ENCODE measurements at regions not wholly inside any gene's neighbourhood (a gene's known extent, or its start where the extent isn't known, plus 50 kb on each side); places are given as distances from the start of the nearest gene placed in this dataset.
"Not testable (repeated sequence)": the region's sequence is repeated elsewhere in the genome, so short reads cannot be mapped to it uniquely, and the experiment has no call there.

DNA sequence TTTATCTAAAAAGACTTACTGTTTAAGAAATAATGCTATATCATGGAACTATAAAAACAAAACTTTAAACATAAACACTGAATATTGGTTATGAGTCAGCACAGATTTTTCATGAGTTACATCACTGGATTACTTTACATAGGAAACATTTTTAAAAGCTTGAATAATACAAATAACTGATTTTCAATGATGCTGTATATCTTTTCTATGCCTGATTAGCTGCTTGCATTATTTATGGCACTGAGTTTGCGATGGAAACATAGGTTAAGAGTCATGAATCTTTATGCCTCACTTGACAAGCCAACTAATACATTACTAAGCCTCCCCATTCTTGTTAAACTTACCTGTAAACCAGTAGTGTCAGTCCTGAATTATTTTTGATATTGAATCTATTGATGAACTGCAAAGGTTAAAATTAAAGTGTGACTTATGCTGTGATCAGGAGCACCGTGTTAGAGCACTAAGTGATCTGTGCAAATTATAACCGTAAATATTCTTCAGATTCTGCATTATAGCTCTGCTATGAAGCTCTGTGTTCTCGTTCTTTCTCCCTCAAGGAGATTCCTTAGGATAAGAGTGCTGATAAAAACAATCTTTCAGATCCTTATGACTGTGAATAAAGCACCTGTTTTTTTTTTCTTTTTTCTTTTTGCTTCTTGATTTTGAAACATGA, 437.3 kb upstream of the BCHE start:
- DNase-seq (ENCODE audit: low read depth) = peak; percentile 43
- in situ Hi-C loops (cut with HindIII; ENCODE audit: low pct_unique_long_range_greater_than_20kb, low sequenced_read_pairs) = no loop called here

DNA sequence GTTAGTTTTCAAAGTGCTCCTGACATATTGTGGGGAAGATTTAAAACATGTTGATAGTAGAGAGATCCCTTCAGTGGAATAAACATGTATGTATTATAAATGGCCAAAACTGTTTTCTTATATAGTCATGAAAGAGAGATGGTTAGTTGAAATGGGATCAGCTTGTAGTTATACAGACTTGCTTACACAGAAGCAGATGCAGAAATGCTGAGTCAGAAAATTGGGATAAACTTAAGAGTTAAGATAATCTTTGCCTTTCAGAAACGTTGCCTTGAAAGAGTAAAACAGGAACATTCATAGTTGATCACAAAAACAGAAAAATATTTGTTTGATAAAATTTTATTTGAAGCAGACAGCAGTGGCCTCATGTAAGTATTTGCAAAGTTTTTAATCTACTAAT, 433.2 kb upstream of the BCHE start:
- no peak for DNase-seq (ENCODE audit: low read depth)
- in situ Hi-C loops (cut with HindIII; ENCODE audit: low pct_unique_long_range_greater_than_20kb, low sequenced_read_pairs) = no loop called here

DNA sequence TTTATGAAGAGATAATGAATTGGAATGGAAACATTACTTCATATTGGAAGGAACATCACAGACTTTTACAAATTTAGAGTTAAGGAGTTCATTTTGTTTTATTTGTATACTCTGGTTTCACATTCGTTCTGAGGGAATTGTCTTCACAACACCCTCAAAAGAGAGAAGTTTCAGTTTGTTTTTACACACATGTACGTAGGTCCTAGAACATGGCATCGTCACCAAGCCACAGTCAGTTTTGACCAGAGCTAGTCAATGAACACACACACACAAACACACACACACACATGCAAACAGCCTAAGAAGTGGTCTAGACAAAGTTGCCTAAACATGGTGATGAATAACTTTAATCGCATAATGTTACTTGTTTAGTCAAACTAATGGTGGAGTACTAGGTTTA, 427.9 kb upstream of the BCHE start:
- in situ Hi-C loops (cut with HindIII; ENCODE audit: low pct_unique_long_range_greater_than_20kb, low sequenced_read_pairs) = no loop called here
- DNase-seq (ENCODE audit: low read depth) = no peak

DNA sequence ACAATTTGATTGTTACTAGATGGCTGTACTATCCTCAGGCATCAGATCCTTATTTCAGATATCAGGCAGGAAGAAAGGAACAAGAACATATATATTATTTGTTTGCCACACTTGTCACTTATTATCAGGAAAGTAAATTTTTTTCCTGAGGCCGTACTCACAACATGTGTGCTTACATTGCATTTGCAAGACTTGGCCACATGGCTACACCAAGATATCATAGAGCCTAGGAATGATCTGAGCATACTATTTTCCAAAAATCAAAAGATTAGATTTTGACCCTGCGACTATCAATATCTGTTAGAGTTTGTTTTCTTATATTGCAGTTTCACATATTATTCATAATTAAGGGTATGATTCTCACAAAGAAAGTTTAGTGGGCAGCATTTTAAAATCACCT, 426.2 kb upstream of the BCHE start:
- DNase-seq (ENCODE audit: low read depth) = no peak
- in situ Hi-C loops (cut with HindIII; ENCODE audit: low pct_unique_long_range_greater_than_20kb, low sequenced_read_pairs) = no loop called here

DNA sequence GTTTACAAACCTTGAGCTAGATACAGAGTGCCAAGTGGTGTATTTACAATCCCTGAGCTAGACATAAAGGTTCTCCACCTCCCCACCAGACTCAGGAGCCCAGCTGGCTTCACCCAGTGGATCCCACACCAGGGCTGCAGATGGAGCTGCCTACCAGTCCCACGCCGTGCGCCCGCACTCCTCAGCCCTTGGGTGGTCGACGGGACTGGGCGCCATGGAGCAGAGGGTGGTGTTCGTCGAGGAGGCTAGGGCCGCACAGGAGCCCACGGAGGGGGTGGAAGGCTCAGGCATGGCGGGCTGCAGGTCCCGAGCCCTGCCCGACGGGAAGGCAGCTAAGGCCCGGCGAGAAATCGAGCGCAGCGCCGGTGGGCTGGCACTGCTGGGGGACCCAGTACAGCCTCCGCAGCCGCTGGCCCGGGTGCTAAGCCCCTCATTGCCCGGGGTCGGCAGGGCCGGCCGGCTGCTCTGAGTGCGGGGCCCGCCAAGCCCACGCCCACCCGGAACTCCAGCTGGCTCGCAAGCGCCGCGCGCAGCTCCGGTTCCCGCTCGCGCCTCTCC, 421.1 kb upstream of the BCHE start:
- in situ Hi-C loops (cut with HindIII; ENCODE audit: low pct_unique_long_range_greater_than_20kb, low sequenced_read_pairs); DNase-seq (ENCODE audit: low read depth): not testable (repeated sequence)

DNA sequence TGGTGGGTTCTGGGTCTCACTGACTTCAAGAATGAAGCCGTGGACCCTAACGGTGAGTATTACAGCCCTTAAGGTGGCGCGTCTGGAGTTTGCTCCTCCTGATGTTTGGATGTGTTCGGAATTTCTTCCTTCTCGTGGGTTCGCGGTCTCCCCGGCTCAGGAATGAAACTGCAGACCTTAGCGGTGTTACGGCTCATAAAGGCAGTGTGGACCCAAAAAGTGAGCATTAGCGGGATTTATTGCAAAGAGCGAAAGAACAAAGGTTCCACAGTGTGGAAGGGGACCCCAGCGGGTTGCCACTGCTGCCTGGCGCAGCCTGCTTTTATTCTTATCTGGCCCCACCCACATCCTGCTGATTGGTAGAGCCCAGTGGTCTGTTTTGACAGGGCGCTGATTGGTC, 420.5 kb upstream of the BCHE start:
- in situ Hi-C loops (cut with HindIII; ENCODE audit: low pct_unique_long_range_greater_than_20kb, low sequenced_read_pairs) = no loop called here

DNA sequence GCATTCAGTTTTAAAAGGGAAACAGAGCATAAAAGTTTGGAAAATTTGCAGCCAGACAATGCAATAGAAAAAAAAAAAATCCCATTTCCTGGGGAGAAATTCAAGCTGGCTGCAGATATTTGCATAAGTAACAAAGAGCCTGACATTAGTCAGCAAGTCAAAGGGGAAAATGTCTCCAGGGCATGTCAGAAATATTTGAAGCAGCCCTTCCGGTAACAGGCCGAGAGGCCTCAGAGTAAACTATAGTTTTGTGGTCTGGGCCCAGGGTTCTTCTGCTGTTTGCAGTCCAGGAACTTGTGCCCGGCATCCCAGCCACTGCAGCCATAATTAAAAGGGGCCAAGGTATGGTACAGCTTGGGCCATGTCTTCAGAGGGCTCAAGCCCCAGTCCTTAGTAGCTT, 411.6 kb upstream of the BCHE start:
- DNase-seq (ENCODE audit: low read depth) = no peak
- in situ Hi-C loops (cut with HindIII; ENCODE audit: low pct_unique_long_range_greater_than_20kb, low sequenced_read_pairs) = no loop called here

More for the DNA sequence above, 420.5 kb upstream of the BCHE start:
- no peak for DNase-seq (ENCODE audit: low read depth)

DNA sequence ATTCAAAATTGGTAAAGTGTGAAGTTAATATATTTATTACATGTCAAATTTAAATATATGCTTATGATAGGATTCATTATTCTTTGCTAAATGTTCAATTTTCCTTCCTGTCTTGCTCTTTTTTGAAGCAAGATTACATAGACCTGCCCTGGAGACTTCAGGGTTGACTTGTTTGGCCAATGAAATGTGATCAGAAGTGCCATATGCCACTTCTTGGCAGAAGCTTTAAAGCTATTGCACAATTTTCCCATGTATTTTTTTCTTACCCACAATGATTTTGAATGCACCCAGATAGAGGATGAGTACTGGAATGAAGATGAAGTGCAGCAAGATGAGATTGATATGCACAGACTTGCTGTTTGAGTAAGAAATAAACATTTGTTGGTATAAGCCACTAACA, 406.3 kb upstream of the BCHE start:
- in situ Hi-C loops (cut with HindIII; ENCODE audit: low pct_unique_long_range_greater_than_20kb, low sequenced_read_pairs) = no loop called here
- DNase-seq (ENCODE audit: low read depth) = no peak

DNA sequence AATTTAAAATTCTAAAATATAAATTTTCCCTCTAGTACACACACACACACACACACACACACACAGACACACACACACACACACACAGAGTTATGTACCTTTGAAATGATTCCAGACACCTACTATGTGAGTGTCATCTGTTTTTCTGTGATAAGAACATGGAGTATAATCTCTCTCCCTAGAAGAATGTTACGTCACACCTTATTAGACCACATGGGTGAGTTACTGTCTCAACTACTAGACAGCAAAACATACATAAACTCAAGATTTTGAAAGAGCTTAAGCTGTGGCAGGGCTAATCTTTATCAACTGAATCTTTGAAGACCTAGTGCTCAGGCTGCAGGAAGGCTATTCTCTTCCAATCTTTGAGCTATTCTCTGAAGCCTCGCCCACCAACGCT, 385.9 kb upstream of the BCHE start:
- in situ Hi-C loops (cut with HindIII; ENCODE audit: low pct_unique_long_range_greater_than_20kb, low sequenced_read_pairs) = no loop called here
- no peak for DNase-seq (ENCODE audit: low read depth)

DNA sequence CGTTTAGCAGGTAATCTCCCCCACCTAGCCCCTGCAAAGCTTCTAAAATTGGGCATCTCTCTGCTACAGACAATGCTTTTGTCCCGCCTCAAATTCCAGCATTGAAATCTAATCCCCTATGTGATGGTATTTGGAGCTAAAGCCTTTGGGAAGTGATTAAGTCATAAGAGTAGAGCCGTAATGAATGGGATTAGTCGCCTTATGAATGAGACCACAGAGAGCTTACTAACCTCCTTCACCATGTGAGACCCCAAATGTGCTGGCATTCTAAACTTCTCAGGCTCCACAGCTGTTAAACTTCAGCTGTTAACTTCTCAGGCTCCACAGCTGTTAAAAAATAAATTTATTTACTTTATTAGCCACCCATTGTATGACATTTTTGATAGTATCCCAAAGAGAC, 374.2 kb upstream of the BCHE start:
- no peak for DNase-seq (ENCODE audit: low read depth)
- in situ Hi-C loops (cut with HindIII; ENCODE audit: low pct_unique_long_range_greater_than_20kb, low sequenced_read_pairs) = no loop called here

DNA sequence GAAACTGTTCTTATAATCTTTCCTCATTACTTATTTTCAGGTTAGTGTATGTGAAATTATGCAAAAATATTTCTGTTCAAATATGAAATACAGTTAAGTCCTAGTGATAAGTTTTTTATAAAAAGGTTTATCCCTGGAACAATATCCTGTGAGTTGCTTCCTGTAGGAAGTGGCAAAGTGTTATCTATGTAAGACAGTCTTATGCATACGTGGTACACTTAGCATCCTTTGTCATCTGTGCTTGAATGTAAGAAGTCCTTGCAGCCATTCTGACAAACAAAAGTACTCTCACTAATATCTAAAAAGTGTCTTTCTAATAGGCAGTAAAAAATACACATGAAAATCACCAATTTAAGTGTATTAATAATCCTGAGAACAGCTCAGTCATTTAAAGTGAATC, 372.5 kb upstream of the BCHE start:
- in situ Hi-C loops (cut with HindIII; ENCODE audit: low pct_unique_long_range_greater_than_20kb, low sequenced_read_pairs) = no loop called here

DNA sequence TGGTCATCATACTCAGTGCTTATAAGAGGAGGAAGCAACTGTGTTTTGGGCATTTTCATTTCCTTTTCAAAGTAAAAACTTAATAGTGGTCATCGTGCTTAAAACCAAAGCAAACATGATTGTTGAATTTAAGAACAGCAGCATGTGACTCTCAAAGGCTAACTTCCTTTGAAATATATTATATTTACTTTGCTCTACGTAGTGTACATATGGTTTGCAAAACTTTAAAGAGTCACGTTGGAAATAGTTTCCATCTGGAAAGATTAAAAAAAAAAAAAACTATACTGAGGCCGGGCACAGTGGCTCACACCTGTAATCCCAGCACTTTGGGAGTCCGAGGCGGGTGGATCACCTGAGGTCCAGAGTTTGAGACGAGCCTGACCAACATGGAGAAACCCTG, 367.9 kb upstream of the BCHE start:
- in situ Hi-C loops (cut with HindIII; ENCODE audit: low pct_unique_long_range_greater_than_20kb, low sequenced_read_pairs) = no loop called here
- no peak for DNase-seq (ENCODE audit: low read depth)

More for the DNA sequence above, 372.5 kb upstream of the BCHE start:
- DNase-seq (ENCODE audit: low read depth) = no peak

DNA sequence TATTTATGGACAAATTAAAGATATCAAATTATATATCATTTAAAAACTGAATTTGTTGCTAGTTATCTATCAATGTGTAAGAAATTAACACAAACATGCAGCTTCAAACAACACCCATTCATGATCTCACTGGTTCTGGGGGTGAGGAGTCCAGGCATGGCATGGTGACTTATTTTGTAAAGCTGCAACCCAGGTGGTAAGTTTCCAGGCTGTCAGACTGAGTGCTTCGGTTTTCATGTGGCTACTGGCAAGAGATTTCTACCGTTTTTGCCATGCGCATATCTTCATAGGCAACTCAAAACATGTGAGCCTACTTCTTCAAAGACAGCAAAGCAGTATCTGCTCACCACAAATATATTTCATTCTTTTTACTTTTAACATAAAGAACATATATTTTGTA, 364.3 kb upstream of the BCHE start:
- in situ Hi-C loops (cut with HindIII; ENCODE audit: low pct_unique_long_range_greater_than_20kb, low sequenced_read_pairs) = no loop called here
- DNase-seq (ENCODE audit: low read depth) = no peak

DNA sequence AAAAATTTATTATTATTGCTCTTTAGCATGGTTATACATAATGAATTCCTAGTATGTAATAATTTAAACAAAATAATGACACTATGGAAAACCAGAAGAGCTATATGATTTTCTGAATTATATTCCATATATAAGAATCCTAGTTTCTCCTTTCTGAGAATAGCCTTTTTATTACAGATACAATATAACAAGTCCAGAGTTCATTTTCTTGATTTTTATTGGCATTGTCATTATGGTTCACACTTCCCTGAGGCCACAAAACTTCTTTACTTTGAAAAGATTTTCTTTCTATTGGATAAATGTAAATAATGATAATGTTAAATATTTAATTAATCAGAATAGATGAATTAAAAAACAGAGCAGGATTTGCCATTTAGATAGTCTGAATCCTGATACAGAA, 362.3 kb upstream of the BCHE start:
- in situ Hi-C loops (cut with HindIII; ENCODE audit: low pct_unique_long_range_greater_than_20kb, low sequenced_read_pairs) = no loop called here

DNA sequence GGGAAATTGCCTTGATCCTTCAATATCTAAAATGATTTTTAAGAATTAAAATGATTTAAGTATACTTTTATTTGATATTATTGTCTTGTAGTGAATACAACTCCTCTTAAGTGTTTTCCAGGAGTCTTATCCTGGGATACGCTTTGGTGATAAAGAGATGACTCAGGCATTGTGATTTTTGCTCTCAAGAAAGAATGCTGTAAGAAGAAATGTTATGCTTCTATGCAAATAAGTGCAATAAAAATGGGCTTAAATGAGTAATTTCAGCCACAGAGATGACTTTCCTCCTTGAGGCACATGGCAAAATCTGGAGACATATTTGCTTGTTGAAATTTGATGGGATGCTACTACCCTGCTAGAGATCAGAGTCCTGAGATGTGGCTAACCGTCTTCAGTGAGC, 358.6 kb upstream of the BCHE start:
- DNase-seq (ENCODE audit: low read depth) = no peak
- in situ Hi-C loops (cut with HindIII; ENCODE audit: low pct_unique_long_range_greater_than_20kb, low sequenced_read_pairs) = no loop called here

More for the DNA sequence above, 362.3 kb upstream of the BCHE start:
- no peak for DNase-seq (ENCODE audit: low read depth)

DNA sequence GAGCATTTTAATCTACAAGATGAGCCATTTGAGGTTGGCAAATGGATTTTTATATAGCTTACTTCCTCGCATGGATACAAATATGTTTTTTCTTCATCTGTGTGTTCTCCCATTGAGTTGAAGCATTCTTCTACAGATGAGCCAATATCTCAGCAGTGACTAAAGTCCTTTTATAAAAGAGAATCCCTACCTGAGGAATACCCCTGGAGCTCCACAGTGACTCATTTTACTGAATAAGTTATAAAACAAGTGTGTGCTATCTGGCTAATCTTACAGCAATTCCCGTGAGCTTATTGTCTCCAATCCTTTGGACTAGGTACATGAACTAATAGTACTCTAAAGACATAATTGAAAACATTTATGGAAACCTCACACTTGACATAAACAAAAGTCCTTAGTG, 354.2 kb upstream of the BCHE start:
- in situ Hi-C loops (cut with HindIII; ENCODE audit: low pct_unique_long_range_greater_than_20kb, low sequenced_read_pairs) = no loop called here
- no peak for DNase-seq (ENCODE audit: low read depth)

DNA sequence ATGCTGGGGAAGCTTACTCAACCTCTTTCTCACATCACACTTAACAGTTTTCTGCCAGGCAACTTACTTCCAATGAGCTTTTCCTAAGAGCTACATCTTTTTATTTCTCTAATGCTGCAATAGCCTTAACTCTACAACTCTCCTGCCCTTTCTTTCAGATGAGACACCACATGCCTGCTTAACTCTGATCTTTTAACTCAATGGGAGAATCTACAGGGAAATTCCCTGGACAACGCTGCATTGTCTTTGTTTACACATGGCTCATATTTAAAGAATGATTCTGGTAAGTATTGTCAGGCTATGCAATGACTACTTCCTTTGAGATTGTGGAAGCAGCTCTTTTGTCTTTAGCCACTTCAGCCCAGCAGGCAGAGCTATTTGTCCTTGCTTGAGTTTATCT, 353.1 kb upstream of the BCHE start:
- DNase-seq (ENCODE audit: low read depth) = peak; percentile 31
- in situ Hi-C loops (cut with HindIII; ENCODE audit: low pct_unique_long_range_greater_than_20kb, low sequenced_read_pairs) = no loop called here

DNA sequence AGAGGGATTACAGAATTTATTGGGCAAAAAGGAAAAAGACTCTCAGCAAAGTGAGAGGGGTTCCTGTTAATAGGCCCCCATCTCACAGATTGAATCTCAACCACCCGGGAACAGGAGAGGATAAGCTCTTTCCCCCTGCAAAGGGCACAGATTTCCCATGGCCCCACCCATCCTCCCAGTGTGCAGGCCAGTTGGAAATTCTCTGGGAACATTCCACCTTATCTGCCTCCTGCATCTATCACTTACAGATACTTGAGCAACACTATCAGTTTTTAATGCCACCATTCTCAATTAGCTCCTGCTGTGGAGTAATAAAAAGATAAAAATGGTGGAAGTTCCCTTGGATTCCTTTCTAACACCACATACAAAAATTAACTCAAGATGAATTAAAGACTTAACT, 350.0 kb upstream of the BCHE start:
- in situ Hi-C loops (cut with HindIII; ENCODE audit: low pct_unique_long_range_greater_than_20kb, low sequenced_read_pairs) = no loop called here
- DNase-seq (ENCODE audit: low read depth) = no peak

DNA sequence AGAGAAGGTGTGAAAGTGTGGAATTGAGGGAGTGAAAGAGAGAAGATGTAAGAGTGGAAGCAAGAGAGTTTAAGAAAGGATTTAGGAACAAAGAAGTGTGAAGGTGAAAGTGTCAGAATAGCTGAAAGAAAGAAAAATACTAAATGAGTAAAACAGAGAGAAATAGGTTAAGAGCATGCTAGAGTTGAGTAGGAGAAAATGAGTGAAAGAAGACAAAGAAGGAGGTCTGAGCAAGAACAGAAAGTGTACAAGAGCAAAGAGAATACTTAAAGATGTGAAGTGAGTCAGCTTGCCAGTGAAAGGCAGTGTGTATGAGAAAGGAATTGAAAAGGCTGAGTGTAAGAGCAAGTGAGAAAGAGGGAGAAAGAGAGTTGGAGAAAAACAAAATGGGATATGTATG, 348.8 kb upstream of the BCHE start:
- in situ Hi-C loops (cut with HindIII; ENCODE audit: low pct_unique_long_range_greater_than_20kb, low sequenced_read_pairs) = no loop called here
- DNase-seq (ENCODE audit: low read depth) = no peak

DNA sequence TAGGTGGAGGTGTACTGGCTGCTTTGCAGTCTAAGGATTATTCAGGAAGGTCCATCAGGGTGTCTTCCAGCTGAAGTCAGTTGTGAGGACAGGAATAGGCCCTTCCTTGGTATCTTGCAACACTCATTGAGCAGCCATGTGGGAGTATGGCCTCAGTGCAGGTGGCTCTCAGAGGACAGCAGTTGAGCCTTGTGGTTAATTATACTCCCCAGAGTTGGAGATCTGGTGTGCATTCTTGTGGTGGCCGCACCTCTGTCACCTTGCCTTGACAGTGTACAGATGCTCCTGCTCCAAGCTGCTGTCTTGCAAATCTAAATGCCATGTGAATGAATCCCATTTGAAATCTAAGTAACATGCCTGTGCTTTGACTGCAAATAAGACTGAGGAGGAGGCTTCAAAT, 339.9 kb upstream of the BCHE start:
- in situ Hi-C loops (cut with HindIII; ENCODE audit: low pct_unique_long_range_greater_than_20kb, low sequenced_read_pairs) = no loop called here
- DNase-seq (ENCODE audit: low read depth) = no peak
